IMR-90 (cell line): ENCODE measurements at regions not wholly inside any gene's neighbourhood (a gene's known extent, or its start where the extent isn't known, plus 50 kb on each side); places are given as distances from the start of the nearest gene placed in this dataset.
"Not testable (repeated sequence)": the region's sequence is repeated elsewhere in the genome, so short reads cannot be mapped to it uniquely, and the experiment has no call there.

ENCODE experiments used
- ATAC-seq: fragments of 200-7000 bp; cut with Tn5 transposase; 2 replicates; pipeline ENCODE4 v1.9.1; 2020; ENCODE audit warnings: low read depth, mild to moderate bottlenecking, moderate library complexity
- BruUV-seq: library from RNA; stranded (reverse); fragments of 400-500 nt; replicated peaks from 2 replicates; lab custom pipeline; 2021; lab: Mats Ljungman, UMichigan
- CTCF ChIA-PET: fragments of 300-600 bp; formaldehyde crosslinking; extraction: SDS; loops from one replicate; lab custom pipeline; 2021; ENCODE audit warnings: antibody characterized with exemption; lab: Yijun Ruan, JAX
- POLR2A ChIA-PET: fragments of 300-600 bp; sonication (Branson Sonifier 250); formaldehyde crosslinking; loops from one replicate; lab custom pipeline; 2022; ENCODE audit warnings: antibody characterized with exemption; ENCODE audit not compliant: unreplicated experiment; lab: Charles Lee
- DNase-seq: peaks from one replicate; pipeline ENCODE4 v3.0.0; 2013
- H2AFZ ChIP-seq: replicated peaks from 2 replicates; pipeline ENCODE3; 2013; ENCODE audit warnings: low read length, mild to moderate bottlenecking; ENCODE audit not compliant: poor library complexity
- H2AK5ac ChIP-seq: 2 replicates; pipeline ENCODE4 v1.6.1; 2013; ENCODE audit warnings: low read depth, low read length, inconsistent platforms
- H2AK9ac ChIP-seq: replicated peaks from 2 replicates; pipeline ENCODE3; 2013; ENCODE audit warnings: mild to moderate bottlenecking, low read depth, low read length, moderate library complexity; ENCODE audit not compliant: poor library complexity
- H2BK120ac ChIP-seq: 2 replicates; pipeline ENCODE4 v1.6.1; 2013; ENCODE audit warnings: low read depth, low read length, inconsistent platforms
- H2BK15ac ChIP-seq: 3 replicates; pipeline ENCODE4 v1.6.1; 2013; ENCODE audit warnings: low read depth, low read length, inconsistent platforms
- H2BK20ac ChIP-seq: 2 replicates; pipeline ENCODE4 v1.6.1; 2013; ENCODE audit warnings: low read depth, mild to moderate bottlenecking, inconsistent platforms, low read length, moderate library complexity
- H2BK5ac ChIP-seq: 2 replicates; pipeline ENCODE4 v1.6.1; 2013; ENCODE audit warnings: mild to moderate bottlenecking, low read depth, low read length, inconsistent platforms; ENCODE audit not compliant: poor library complexity, severe bottlenecking
- H3K14ac ChIP-seq: replicated peaks from 2 replicates; pipeline ENCODE4 v1.6.1; 2013; ENCODE audit warnings: low read depth, low read length, inconsistent platforms
- H3K18ac ChIP-seq: 2 replicates; pipeline ENCODE4 v1.6.1; 2013; ENCODE audit warnings: low read depth, low read length, control low read depth
- H3K23ac ChIP-seq: 2 replicates; pipeline ENCODE4 v1.6.1; 2013; ENCODE audit warnings: low read depth, low read length, inconsistent platforms
- H3K27ac ChIP-seq: 2 replicates; pipeline ENCODE4 v1.5.1; 2013; ENCODE audit warnings: mild to moderate bottlenecking, control low read depth, low read length; ENCODE audit not compliant: insufficient read depth
- H3K27me3 ChIP-seq: 2 replicates; pipeline ENCODE4 v1.6.1; 2013; ENCODE audit warnings: low read length; ENCODE audit not compliant: control insufficient read depth, insufficient read depth
- H3K36me3 ChIP-seq: 2 replicates; pipeline ENCODE4 v1.6.1; 2013; ENCODE audit warnings: low read length, mixed read lengths; ENCODE audit not compliant: control insufficient read depth, insufficient read depth
- H3K4ac ChIP-seq: 2 replicates; pipeline ENCODE4 v1.6.1; 2013; ENCODE audit warnings: low read depth, low read length, inconsistent platforms
- H3K4me1 ChIP-seq: 2 replicates; pipeline ENCODE4 v1.6.1; 2013; ENCODE audit warnings: low read length, mixed read lengths; ENCODE audit not compliant: control insufficient read depth, insufficient read depth
- H3K4me2 ChIP-seq: 2 replicates; pipeline ENCODE4 v1.6.1; 2013; ENCODE audit warnings: low read depth, mild to moderate bottlenecking, control low read depth, low read length, moderate library complexity
- H3K4me3 ChIP-seq: 2 replicates; pipeline ENCODE4 v1.5.1; 2013; ENCODE audit warnings: low read depth, mild to moderate bottlenecking, control low read depth, low read length, moderate library complexity; ENCODE audit not compliant: insufficient read depth
- H3K56ac ChIP-seq: 2 replicates; pipeline ENCODE4 v1.6.1; 2013; ENCODE audit warnings: low read length, inconsistent platforms; ENCODE audit not compliant: insufficient read depth; ENCODE audit errors: extremely low read depth
- H3K79me1 ChIP-seq, 2 experiments: 2 replicates each; pipeline ENCODE4 v1.6.1; 2013; ENCODE audit warnings: low read length in 2 of 2, inconsistent platforms in 1 of 2, low read depth in 1 of 2
- H3K9ac ChIP-seq: 2 replicates; pipeline ENCODE4 v1.6.1; 2013; ENCODE audit warnings: low read depth, low read length, control low read depth
- H3K9me1 ChIP-seq: 2 replicates; pipeline ENCODE4 v1.6.1; 2013; ENCODE audit warnings: low read length, inconsistent platforms; ENCODE audit not compliant: insufficient read depth
- H3K9me3 ChIP-seq: 2 replicates; pipeline ENCODE4 v1.6.1; 2013; ENCODE audit warnings: low read length; ENCODE audit not compliant: control insufficient read depth, insufficient read depth
- H4K20me1 ChIP-seq: 2 replicates; pipeline ENCODE4 v1.6.1; 2013; ENCODE audit warnings: low read length, inconsistent platforms; ENCODE audit not compliant: insufficient read depth
- H4K5ac ChIP-seq: 2 replicates; pipeline ENCODE4 v1.6.1; 2013; ENCODE audit warnings: mild to moderate bottlenecking, low read depth, low read length, control low read depth
- H4K8ac ChIP-seq, 2 experiments: 2 replicates each; pipeline ENCODE4 v1.6.1; 2013; ENCODE audit warnings: low read depth in 2 of 2, low read length in 2 of 2, control low read depth in 1 of 2, inconsistent platforms in 1 of 2
- H4K91ac ChIP-seq: 2 replicates; pipeline ENCODE4 v1.6.1; 2013; ENCODE audit warnings: low read depth, low read length, inconsistent platforms; ENCODE audit not compliant: insufficient read depth
- CEBPB ChIP-seq: IDR thresholded peaks from 2 replicates; pipeline ENCODE4 v1.6.1; 2012; ENCODE audit warnings: low read depth, low read length, improper control_type of control experiment
- WGBS, 2 experiments: methylation state at CpG; one replicate each; pipeline versions ENCODE4 v1.1.5 to v1.1.7; 2013; ENCODE audit warnings: missing lambda C conversion rate in 2 of 2; ENCODE audit not compliant: insufficient read length in 1 of 2; ENCODE audit errors: extremely low coverage in 2 of 2; 5-methylcytosine and 5-hydroxymethylcytosine counted together
- dilution Hi-C: fragments of 300-500 bp; cut with HindIII; formaldehyde crosslinking; loops from one replicate; pipeline ENCODE4 v1.14.3; 2018; ENCODE audit warnings: low sequenced_read_pairs; ENCODE audit not compliant: unreplicated experiment
- in situ Hi-C: fragments of 300-500 bp; cut with MboI; formaldehyde crosslinking; loops from 3 replicates; pipeline ENCODE4 v1.14.3; 2019; ENCODE audit warnings: low sequenced_read_pairs, inconsistent platforms, mixed read lengths
- intact Hi-C: fragments of 100-400 bp; cut with micrococcal nuclease; formaldehyde crosslinking; loops from 2 replicates; pipeline ENCODE4 v1.10.0; 2022

DNA sequence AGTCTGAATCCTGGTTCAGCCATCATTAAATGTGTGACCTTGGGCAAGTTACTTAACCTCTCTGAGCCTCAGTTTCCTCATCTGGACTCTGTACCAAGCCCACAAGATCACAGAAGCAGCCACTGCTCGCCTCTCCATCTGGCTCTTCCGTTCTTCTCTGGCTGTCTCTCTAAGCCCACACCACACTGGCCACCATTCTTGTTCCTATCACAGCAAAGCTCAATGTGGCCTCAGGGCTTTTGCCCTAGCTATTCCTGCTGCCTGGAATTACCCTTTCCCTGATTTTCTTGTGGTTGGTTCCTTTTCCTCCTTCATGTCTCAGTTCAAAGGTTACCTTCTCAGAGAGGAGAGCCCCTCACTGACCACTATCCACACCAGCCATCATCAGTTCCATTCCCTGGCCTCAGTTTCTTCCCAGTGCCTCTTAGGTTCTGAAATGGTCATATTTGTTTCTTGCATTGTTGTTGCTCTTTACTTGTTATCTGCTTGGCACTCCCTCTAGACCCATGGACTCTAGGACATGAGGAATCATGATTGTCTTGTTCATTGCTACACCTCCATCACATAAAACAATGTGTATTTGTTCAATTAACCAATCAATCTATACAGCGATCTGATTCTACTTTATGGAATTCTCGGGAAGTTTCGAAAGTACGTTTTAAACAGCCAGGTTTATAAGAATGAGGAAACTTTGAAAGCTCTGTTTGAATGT is 56.5 kb upstream of the PTPN1 start (continued):
- TF ChIP-seq CEBPB = no peak

DNA sequence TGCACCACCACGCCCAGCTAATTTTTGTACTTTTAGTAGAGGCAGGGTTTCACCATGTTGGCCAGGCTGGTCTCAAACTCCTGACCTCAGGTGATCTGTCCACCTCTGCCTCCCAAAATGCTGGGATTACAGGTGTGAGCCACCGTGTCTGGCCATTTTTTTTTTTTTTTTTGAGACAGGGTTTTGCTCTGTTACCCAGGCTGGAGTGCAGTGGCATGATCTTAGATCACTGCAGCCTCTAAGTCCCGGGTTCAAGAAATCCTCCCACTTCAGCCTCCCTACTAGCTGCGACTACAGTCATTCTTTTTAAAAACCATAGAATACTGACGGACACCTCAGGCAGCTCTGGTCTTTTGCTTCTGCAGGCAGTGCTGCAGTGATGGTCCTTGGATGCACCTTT is 54.9 kb upstream of the PTPN1 start:
- H2BK120ac ChIP-seq, H4K20me1 ChIP-seq, H3K23ac ChIP-seq, H3K27ac ChIP-seq, ATAC-seq, H4K91ac ChIP-seq, H3K4me1 ChIP-seq, H3K79me1 ChIP-seq, H3K36me3 ChIP-seq, dilution Hi-C loops, H3K9ac ChIP-seq, POLR2A ChIA-PET, H3K56ac ChIP-seq, H2BK20ac ChIP-seq, DNase-seq, H3K4ac ChIP-seq, in situ Hi-C loops, H3K4me3 ChIP-seq, H2AK9ac ChIP-seq, H3K14ac ChIP-seq, H2BK5ac ChIP-seq, BruUV-seq, intact Hi-C loops, H3K18ac ChIP-seq, H3K4me2 ChIP-seq, H3K9me1 ChIP-seq, H3K9me3 ChIP-seq, H4K8ac ChIP-seq, H4K5ac ChIP-seq, H3K27me3 ChIP-seq, H2AFZ ChIP-seq, H2BK15ac ChIP-seq: not testable (repeated sequence)
- peak overlapping the region; percentile 20; the same call in 1 of the 2 replicates for H2AK5ac ChIP-seq
- 100% methylated on average over 1 of the region's 5 CpGs; no CpG with 5 or more reads in 1 of the 2 experiments for WGBS, 2 experiments
- CTCF ChIA-PET = interaction anchor here (2.2 kb wide), 1 partner anchor 170 kb away, joined by 7 read pairs; no protein-coding TSS in a partner anchor
